Stimulated activated CD8-positive, alpha-beta memory T cell treated with anti-CD3 and anti-CD28 coated beads, Interleukin-15, amount 100 ng/mL, for 48 hours (primary cell): ENCODE measurements at regions not wholly inside any gene's neighbourhood (a gene's known extent, or its start where the extent isn't known, plus 50 kb on each side); places are given as distances from the start of the nearest gene placed in this dataset.

Source experiments
- DNase-seq, 2 donors: peaks; one replicate each; pipeline ENCODE4 v3.0.0-alpha.2; 2020; ENCODE audit warnings: low read depth in 2 of 2

DNA sequence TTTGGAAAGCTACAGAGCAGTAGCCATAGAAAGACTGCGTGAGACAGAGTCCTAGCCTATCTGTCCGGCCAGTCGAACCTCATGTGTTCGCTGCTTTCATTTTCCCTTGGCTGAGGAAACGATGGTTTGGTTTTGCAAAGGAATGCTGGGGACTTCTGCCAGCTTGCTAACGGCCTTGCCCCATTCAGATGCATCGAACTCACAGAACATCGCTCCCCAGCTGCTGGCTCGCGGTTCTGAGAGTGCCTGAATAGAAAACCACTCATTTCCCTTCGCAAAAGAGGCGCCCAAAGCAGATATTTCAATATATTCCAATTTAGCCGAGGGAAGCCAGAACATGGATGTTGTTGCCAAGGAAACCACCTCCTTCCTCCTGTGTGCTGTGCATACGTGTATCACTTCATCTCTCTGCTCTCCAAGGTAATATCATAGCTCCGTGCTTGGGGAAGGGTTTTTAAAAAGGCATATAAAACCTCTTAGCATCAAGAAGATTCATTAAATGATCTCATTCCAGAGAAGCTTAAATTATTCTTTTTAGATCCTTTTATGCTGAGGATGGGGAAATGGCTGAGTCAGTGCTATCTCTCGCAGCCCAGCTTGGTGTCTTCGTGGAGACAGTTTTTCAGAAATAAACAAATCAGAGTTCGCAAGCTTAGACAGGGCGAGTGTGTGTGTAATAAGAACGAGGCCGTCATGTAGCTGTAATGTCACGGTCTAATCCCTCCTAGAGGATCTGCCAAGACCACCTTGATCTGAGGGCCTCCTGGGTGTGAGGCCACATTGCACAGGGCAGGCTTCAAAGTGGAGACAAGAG, 215.2 kb downstream of the RPS24 start:
- DNase-seq: no peak

DNA sequence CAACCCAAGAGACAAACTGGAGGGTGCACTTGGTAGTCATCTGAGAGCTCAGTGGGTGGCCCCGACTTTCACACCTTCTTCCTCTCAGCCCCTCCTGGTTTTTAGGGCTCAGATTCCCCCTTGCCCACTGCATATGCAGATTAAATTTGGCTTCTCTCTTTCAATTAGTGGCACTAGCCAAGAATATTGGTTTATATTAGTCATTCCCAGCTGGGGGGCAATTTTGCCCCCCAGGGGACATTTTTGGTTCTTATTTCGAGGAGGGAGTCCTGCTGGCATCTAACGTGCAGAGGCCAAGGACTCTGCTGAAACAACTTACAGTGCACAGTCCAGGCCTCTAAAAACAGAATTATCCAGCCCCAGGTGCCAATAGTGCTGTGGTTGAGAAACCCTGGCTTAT, 216.0 kb downstream of the RPS24 start:
- no peak for DNase-seq

DNA sequence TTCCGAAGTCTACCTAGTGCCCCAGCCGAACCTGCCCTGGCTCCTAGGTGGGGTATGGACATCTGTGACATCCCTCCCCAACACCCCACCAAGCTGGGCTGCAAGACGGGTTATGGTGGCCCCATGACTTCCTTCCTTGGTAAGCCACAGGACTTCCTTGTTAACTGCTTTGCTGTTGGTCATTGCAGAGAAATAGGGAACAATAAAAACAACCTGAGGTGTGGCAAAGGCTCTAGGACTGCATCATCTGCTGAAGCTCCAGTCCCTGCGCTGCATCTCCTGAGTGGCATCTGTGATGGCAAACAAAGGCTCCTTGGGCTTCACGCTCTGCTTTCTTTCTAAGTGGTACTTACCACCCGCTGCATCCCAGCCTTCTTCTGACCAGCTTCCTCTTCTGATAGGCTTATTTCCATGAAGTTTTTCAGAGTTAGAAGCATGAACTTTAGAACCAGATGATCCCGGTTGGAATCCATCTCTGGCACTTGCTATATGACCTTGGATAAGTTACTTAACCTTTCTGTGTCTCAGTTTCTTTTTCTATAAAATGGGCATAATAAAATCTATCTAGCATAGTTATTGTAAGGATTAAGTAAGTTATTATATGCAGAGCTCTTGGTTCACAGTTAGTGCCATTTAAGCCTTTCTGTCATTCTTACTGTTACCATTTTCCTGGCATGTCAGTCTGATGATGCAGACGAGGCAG, 216.8 kb downstream of the RPS24 start:
- DNase-seq: no peak

DNA sequence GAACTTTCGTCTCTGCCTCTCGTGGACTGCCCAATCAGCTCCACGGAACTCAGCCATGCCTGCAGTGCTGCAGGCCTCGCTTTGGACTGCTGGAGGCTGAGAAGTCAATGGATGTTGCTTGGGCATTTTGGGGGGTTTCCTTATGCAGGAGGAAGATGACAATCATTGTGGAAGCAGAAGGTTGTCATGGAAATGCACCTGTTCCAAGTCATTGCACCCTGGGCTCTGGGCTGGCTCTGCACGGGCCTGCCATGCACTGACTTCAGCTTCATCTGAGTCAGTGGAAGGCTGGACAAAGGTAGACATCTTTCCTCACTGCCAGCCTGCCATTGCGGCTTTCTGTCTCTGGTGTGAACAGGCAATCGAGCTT, 217.3 kb downstream of the RPS24 start:
- no peak for DNase-seq

DNA sequence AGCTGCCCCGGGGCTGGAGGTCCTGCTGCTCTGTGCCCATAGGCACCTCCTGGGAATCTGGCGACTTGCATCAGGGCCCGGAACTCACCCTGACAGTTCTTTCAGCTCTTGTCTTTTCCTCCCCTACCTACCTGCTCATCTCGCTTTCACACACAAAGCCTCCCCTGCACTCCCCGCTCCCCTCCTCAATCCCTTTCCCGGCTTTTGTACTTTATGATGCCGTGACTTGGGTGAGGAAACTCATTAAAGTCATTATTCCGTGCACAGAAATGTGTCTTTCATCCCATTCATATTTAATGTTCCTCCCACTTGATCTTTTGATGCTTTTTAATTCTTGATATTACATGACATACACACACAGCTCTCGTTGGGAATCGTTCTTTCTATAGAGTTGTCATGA, 218.6 kb downstream of the RPS24 start:
- no peak for DNase-seq

DNA sequence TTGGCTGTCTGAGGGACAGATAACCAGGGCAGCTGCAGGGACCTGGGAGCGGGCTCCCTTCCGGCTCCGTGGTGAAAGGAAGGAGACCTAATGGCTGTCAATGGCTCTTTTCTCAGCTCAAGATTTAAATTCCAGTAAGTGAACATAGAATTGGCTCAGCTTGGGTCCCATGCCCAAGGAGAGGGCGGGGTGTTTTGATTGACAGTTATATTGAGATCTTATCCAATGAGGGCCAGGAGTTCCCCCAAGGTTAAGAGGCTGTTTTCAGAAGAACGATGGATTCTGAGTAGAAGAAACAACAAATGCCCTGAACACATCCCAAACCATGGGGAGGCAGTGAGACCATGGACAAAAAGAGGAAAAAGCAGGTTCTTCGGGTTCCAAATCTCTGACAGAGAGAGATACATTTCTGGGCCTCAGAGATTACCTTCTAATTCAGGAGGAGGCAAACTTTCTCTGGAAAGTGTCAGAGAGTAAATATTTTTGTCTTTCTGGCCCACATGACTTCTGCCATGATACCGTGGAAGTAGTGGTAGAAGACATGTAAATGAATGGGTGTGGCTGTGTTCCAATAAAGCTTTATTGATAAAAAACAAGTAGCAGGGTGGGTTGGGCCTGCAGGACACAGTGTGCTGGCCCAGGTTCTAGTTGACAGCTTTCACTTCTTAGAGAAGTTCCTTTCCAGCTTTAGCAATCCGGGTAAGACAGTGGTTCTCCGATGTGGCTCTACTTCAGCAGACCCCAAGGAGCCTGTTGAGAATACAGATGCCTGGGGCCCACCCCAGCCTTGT, 219.6 kb downstream of the RPS24 start:
- DNase-seq: no peak

DNA sequence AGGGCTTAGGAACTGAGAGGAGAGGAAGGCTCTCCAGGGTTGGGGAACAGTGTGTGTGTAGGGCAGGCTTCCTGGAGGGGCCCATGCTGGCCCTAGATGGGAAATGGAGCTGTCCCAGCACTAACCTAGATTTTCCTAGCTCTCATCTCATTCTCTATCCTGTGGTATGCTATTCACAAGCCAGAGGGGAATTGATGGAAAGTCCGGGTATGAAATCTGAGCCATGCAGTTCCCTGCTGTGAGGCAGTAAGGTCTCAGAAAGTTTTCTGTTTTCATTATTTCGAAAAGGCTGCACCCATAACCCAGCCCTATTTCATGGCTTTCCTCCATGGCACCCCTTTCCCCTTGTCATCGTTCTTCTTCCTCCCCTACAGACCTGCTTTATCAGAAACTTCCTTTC, 220.3 kb downstream of the RPS24 start:
- DNase-seq: no peak

DNA sequence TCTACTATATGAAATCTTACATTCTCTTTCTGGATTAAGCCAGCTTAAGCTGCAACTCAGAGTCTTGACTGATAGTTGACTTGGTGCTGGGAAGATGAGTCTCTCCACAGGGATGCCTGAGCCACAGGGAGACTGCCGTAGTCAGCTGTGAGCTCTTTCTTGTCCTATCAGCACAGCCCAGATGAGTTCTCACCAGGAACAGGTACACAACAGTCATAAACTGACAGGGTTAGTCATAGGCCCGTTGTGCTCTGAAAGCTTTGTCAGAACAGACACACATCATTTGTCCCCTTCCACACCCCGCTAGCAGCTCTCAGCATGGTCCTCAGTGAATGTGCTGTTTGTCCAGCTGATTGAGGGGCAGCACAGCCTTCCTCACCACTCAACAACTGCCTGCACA, 221.6 kb downstream of the RPS24 start:
- DNase-seq: no peak

DNA sequence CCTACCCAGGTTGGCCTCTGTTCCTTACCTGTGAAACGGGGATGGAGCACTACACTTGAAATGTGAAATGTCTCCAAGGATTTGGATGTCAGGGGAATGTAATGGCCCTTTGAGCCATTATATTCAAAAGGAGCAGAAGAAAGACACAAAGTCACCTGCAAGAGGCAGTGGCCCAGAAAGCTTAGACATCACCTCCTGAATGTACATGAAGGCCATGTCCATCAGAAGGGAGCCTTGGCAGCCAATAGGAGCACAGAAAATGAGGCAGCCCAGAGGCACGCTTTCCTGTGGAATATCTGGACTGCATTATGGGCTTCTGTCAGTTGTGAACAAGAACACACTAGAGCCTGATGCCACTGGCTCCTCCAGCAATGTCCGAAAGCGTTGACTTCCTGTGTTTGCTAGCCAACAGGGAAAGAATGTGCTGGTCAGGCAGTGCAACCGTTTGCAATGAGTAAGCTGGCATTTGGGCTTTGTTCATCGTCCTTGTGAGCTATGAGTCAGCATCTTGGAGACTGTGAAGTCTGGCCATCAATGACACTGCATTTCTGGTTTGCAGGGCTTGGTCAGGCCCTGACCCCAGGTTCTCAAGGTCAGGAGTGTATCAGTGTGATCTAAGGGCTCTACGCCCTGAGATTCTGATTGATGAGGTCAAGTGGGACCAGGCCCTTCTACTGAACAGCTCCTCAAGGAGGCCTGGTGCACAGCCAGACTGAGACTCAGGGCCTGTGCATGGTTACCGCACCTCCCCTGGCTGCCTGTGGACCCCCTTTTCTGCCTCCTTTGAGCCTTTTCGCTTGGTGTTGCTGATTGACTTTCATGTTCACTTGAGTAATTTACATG, 222.4 kb downstream of the RPS24 start:
- DNase-seq: no peak

DNA sequence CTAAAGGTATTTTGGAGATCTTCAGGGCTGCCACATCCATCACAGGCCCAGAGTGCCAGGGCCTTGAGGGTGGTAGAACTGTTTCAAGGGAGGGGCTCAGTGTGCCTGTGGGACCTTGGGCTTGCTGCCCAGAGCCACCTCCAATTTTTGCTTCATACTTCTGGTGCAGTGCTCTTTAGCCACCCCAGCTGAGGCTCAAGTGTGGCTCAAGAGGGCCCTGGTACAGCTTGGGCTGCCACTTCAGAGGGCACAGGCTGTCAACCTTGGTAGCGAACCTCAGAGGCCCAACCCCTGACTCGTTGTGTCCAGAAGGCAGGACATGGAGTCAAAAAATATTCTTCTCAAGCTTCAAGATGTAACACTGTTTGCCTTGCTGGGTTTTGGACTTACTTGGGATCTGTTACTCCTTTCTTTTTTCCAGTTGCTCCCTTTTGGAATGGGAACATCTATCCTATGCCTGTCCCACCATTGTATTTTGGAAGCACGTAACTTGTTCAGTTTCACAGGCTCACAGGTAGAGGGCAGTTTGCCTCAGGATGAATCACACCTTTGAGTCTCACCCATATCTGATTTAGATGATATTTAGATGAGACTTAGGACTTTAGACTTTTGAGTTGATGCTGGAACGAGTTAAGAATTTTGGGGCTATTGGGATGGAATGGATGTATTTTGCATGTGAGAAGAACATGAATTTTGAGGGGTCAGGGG, 224.8 kb downstream of the RPS24 start:
- no peak for DNase-seq

DNA sequence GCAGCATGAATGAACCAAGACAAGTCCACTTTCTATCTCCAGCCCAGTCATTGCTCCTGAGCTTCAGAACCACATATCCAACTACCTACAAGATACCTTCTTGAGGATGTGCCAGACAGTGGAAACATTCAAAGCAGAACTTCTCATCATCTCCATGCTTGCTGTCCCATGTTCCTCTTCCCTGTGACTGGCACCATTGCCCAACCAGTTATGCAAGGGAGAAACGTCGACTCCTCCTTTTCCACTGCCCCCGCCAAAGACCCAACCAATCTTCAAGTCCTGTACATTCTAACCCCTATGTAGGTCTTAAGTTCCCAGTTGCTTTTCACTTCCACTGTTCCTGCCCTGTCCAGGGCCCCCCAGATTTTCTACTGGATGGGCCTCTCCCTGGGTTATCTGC, 225.7 kb downstream of the RPS24 start:
- DNase-seq: no peak

DNA sequence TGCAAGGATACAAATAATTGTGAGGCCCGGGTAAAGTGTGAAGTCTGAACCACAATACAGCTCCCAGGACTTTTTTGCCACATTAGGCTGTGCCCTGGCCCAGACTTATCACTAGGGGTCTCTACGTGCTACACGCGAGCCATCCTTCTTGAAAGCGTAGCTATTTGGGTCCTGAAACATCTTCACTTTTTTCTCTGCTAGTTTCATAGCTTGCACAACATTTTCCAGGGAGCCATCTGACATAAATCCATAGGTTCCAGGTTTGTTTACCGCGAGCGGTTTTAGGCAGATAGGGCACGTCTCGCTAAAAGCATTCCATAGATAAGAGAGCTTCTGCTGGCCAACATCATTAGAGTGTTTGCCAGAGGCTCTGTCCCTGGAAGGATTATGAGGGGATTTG, 226.5 kb downstream of the RPS24 start:
- no peak for DNase-seq

DNA sequence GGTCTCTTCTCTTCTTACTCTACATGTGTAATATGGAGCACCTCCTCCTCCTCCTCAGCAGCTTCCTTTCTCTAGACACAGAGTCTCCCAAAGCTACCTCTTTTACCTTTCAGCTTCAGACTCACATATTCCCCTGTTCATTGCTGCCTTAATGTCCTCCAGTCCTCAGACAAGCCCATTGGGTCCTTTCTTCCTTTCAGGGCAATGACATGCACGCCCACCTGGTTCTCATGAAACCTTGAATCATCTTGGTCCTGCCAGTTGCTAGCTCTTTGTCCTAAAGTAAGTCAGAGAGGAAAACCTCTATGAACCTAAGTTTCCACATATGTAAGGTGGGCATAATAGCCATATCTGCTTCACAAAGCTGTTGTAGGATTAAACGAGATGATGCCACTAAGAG, 227.0 kb downstream of the RPS24 start:
- DNase-seq: peak in 1 of 2 donors; percentile 3

DNA sequence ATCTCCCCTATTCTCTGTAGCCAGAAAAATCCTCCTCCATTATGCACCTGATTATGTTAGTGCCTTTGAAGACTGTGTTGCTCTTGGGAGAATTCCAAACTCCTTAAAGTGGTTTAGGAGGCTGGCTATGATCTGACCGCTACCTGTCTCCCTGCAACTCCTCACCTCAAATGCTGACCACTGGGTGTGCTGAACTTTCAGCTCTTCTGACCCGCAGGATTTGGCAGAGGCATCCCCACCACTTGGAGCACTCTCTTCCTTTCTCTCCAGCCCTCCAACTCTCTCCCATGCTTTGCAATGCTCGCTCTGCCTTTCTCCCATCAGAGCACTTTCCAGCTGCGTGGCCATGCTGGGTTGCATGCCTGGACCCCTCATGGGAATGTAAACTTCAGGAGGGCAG, 227.6 kb downstream of the RPS24 start:
- DNase-seq: no peak

DNA sequence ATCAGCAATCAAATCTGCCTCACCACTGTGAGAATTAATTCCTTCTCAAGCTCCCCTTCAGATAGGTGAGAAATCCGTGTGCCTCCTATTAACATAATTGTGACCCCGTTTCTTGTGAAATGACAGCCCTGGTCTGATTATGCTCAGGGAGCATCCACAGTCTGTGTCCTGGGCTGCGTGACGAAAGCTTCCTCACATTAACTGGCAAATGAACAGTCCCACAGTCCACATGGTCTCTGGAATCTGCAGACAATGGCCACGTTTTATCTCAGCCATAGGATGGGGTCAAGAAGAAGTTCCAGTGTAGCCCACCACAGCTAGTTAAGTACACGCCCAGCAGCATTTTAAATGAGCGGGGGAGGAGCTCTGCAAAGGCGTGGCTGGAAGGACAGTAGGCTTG, 229.2 kb downstream of the RPS24 start:
- no peak for DNase-seq

DNA sequence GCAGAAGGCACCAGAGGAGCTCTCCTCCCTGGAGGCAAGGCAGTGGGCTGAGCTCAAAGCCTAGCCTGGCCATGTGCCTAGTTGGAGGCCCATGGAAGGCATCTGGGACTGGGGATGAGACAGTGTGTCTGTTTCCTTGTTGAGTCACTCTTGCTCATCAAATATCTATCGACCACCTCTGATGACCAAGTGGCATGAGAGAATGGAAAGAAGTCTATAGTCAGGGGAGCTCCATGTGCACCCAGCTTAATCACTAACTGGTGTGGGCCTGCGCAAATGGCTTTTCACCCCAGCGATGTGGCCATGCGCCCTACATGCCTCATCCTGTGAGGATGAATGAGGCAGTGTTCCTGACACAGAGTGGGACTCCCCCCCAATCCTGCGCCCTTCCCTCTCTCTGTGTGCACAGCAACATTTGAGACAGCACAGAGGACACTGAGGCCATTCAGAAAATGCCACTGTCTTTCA, 229.9 kb downstream of the RPS24 start:
- DNase-seq: no peak

DNA sequence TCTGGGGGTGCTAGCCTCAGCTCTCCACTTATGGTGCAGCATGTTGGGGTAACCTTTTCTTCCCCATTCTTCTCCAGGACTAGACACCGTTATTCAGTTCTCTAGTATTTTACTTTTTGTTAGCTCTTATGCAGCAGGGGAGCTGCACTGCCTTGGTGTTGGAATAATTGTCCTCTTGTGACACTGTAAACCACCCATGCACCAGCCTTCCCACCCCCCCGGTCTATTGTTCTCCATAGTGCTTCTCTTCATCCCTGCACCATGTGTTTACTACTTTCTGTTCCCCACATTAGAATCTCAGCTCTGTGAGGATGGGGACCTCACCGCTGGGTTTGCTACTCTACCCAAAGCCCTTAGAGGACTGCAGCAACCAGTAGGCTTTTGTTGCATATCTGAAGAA, 230.7 kb downstream of the RPS24 start:
- DNase-seq: no peak

DNA sequence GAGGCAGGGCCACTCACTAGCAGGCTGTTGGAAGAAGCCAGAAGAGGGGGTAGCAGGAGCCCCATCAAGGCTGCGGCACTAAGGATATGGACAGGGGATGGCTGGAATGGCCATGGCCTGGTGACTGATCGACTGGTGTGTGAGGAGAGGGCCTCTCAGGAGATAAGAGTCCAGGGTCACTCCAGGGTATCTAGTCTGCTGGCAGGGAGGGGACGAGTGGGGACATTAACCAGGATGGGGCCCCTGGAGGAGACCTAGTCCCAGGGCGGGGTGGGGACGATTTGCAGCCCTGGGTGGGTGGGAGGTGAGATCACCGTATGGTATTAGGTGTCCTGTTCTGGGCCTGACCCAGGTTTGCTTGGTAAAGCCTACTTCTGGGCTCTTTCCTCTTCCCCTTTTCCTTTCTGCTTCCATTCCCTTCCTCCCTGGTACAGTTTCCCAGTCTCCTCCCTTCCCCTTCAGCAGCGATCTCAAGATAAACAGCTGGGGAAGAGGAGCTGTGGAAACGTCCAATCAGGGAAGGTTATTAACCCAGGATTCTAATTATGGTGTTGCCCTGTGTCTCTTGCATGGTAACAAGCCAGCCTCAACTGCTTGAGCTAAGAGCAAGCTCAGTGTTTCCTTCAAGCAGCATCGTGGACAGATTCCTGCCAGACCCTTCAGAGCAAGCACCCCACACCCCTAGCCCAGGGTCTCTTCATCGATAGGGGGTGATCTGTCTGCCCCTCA, 233.2 kb downstream of the RPS24 start:
- no peak for DNase-seq

DNA sequence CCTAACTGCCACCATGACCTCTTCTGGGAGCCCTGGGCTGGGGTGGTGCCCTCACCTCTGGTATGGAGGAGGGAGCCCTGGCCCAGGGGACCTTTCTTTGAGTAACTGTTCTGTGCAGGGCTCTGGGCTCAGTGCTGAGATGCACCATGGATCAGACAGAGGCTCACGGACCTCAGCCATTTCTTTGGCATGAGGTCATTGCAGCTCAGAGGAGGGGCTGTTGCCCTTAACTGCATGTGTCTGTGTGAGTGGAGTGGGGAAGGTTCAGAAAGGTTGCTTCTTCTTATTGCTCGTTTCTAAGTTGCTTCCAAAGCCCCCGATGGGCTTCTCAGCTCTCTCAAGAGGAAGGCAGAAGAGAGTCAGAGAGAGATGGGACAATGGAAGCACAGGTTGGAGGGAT, 233.9 kb downstream of the RPS24 start:
- DNase-seq: no peak

DNA sequence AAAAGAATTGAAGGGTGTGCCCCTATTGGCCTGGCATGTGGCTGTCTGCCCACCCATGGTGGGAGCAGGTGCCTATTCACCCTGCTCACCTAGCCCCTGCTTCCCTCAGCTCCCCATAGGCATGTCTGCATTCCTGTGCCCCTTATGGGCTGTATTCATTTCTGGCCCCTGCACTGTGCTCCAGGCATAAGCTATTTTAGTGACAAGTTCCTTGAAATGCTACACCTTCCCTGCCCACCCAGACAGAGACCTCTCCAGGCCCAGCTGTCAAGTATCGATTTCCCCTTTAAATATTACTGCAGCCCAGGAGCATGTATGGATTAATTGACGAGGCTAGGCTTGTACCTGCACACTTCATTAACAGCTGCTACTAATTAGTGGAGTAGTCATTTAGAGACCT, 235.4 kb downstream of the RPS24 start:
- no peak for DNase-seq
